Mesothelial cell of epicardium (in vitro differentiated cells): ENCODE measurements at regions not wholly inside any gene's neighbourhood (a gene's known extent, or its start where the extent isn't known, plus 50 kb on each side); places are given as distances from the start of the nearest gene placed in this dataset.

Experiments used
- DNase-seq, 2 experiments: peaks; one replicate each; pipeline ENCODE4 v3.0.0; 2021; ENCODE audit warnings: low spot score in 2 of 2; ENCODE audit not compliant: unreplicated experiment in 2 of 2
- H3K27ac Mint-ChIP-seq: 2 replicates; pipeline ENCODE4 v1.8.0; 2021; ENCODE audit warnings: mixed read lengths
- H3K27me3 Mint-ChIP-seq: 2 replicates; pipeline ENCODE4 v1.8.0; 2021; ENCODE audit warnings: low read depth, mixed read lengths
- H3K36me3 Mint-ChIP-seq: 2 replicates; pipeline ENCODE4 v1.8.0; 2021; ENCODE audit warnings: mixed read lengths
- H3K4me1 Mint-ChIP-seq: 2 replicates; pipeline ENCODE4 v1.8.0; 2021; ENCODE audit warnings: mixed read lengths
- H3K4me3 Mint-ChIP-seq: 2 replicates; pipeline ENCODE4 v1.8.0; 2021; ENCODE audit warnings: mild to moderate bottlenecking, moderate library complexity, mixed read lengths
- H3K9me3 Mint-ChIP-seq: 2 replicates; pipeline ENCODE4 v1.8.0; 2021; ENCODE audit warnings: mixed read lengths
- TF ChIP-seq, protein P1 (sequence below): fragments of 200-600 bp; sonication (generic); IDR thresholded peaks from one replicate; pipeline ENCODE4 v1.5.0; 2021; ENCODE audit warnings: antibody characterized with exemption; ENCODE audit not compliant: unreplicated experiment

DNA sequence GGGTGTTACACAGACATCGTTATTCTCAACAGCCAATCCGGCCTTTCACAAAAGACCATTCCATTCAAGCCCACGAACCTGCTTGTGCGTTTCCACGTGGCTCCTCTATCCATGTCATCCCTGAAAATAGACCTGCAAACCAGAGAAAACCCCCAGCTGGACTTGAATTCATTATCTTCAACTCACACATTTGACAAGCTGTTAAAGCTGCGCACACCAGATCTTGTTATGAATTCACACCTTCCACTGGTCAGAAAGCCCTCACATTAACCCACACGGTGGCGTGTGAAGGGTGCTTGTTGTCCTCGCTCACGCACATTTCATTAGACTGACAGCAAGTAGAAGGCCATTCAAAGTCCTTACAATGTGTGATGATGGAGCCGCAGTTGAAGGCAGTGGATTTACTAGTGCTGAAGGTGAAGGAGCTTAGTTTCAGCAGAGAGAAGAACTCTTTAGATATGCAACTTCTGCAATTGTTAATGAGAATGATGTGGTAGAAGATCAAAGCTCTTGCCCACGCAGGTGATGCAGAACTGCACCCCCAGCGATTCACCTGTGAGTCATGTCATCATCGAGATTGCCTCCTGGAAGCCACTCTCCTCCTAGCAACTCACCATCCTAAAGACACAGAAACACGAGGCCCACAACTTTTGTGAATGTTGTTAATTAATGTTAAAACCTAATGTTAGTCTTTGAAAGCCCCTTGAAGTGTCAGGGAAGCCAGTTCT is 224.8 kb upstream of the SOX11 start:
- Mint-ChIP-seq H3K4me3 (no peak overlapping the region), H3K9me3 (no peaks in the 10 kb centered on the region), H3K27me3 (peaks cover 53% of the 10 kb centered on the region), H3K36me3 (no peaks in the 10 kb centered on the region), H3K4me1 (peaks cover 28% of the 10 kb centered on the region), H3K27ac (no peak overlapping the region)
- TF ChIP-seq, protein P1, sequence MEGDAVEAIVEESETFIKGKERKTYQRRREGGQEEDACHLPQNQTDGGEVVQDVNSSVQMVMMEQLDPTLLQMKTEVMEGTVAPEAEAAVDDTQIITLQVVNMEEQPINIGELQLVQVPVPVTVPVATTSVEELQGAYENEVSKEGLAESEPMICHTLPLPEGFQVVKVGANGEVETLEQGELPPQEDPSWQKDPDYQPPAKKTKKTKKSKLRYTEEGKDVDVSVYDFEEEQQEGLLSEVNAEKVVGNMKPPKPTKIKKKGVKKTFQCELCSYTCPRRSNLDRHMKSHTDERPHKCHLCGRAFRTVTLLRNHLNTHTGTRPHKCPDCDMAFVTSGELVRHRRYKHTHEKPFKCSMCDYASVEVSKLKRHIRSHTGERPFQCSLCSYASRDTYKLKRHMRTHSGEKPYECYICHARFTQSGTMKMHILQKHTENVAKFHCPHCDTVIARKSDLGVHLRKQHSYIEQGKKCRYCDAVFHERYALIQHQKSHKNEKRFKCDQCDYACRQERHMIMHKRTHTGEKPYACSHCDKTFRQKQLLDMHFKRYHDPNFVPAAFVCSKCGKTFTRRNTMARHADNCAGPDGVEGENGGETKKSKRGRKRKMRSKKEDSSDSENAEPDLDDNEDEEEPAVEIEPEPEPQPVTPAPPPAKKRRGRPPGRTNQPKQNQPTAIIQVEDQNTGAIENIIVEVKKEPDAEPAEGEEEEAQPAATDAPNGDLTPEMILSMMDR: no peak
- DNase-seq: no peak

DNA sequence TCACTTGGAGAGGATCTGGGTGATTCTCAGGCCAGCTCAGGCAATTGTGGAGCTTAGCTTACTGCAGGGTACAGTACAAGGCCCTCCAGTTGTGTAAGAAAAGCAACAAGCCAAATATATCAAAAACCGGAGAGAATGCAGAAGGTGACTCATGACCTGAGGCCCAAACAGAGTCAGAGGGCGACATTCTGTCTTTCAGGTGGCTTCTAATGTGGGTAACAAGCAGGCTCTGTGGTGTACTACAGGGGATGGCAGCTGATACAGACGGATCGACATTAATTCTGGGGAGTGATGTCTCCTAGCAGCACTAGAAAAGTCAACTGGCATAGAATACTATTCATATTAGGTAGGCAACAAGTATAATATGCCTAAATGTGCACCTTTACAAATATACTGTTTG is 219.5 kb upstream of the SOX11 start:
- Mint-ChIP-seq H3K4me1 (peaks cover 21% of the 10 kb centered on the region), H3K27me3 (peaks cover 43% of the 10 kb centered on the region), H3K4me3 (no peak overlapping the region), H3K27ac (no peak overlapping the region), H3K36me3 (no peaks in the 10 kb centered on the region), H3K9me3 (no peaks in the 10 kb centered on the region)
- TF ChIP-seq, protein P1: no peak
- no peak for DNase-seq

DNA sequence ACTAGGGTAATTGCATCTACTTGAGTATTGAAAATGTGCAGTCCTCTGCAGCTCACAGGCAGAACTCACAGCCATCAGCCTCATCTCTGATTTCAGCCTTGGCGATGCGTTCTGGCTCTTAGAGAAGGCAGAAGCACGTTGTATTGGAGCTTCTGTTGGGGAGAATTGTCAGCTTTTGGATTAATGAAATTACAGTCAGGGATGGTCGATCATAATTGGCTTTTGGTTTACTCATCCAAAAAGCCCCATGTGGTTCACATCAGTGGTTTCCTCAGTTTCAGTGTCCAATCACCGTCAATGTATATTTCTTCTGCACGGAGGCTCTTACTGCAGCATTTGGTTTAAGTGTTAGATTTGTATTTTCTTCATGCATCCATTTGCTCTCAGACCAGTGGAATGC is 218.5 kb upstream of the SOX11 start:
- no peaks in the 10 kb centered on the region for H3K36me3 Mint-ChIP-seq

DNA sequence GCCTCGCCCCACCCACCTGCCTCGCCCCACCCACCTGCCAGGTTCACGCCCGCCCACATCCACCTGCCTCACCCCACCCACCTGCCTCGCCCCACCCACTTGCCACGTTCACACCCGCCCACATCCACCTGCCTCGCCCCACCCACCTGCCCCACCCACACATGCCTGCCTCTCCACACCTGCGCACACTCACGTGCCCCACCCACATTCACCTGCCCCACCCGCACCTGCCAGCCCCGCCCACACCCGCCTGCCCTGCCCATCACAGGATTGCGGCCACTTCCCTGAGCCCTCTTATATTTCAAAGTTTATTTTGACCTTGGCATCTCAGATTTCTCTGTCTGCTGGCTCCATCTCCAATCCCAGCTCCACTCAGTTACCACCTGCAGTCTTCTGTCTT is 217.5 kb upstream of the SOX11 start:
- no peak for DNase-seq
- TF ChIP-seq, protein P1: no peak
- Mint-ChIP-seq H3K36me3 (no peaks in the 10 kb centered on the region), H3K27me3 (peaks cover 40% of the 10 kb centered on the region), H3K9me3 (no peaks in the 10 kb centered on the region), H3K4me1 (peaks cover 22% of the 10 kb centered on the region), H3K27ac (no peak overlapping the region), H3K4me3 (no peak overlapping the region)

More for the DNA sequence above, 218.5 kb upstream of the SOX11 start:
- peaks cover 40% of the 10 kb centered on the region for H3K27me3 Mint-ChIP-seq
- no peak overlapping the region for H3K4me3 Mint-ChIP-seq
- peaks cover 20% of the 10 kb centered on the region for H3K4me1 Mint-ChIP-seq
- no peaks in the 10 kb centered on the region for H3K9me3 Mint-ChIP-seq
- TF ChIP-seq, protein P1: no peak
- DNase-seq: no peak
- H3K27ac Mint-ChIP-seq: no peak overlapping the region

DNA sequence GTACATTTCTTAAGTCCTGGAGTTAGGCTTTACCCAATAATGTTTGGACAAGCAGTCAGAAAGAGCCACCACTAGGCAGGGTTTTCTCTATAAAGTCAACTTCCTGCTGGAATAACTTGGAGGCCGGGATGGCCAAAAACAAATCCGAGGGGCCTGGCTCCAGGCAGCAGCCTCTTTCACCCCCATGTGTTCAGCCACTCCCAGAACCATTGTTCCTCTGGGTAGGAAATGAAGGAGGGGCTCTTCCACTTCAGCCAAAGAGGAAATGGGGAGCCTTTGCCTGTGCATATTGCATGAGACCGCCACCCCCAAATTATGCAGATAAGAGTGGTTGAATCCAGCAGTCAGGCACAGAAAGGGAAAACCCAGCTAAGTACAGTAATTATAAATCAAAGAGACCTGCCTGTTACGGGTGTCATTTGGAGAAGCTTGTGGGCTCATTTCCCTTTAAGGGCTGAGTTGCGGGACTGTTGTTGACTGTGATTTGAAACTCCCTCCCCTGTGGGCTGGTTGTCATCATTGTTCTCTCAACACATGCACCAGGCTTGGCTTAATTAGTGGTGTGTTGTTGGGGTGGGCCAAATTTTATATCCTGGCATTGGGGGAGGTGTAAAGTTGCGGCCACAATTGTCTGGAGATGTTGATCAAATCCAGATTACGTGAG is 212.8 kb upstream of the SOX11 start:
- no peaks in the 10 kb centered on the region for H3K36me3 Mint-ChIP-seq
- H3K4me3 Mint-ChIP-seq: no peak overlapping the region
- H3K9me3 Mint-ChIP-seq: no peaks in the 10 kb centered on the region
- peaks cover 34% of the 10 kb centered on the region for H3K4me1 Mint-ChIP-seq
- H3K27ac Mint-ChIP-seq: no peak overlapping the region
- peaks cover 19% of the 10 kb centered on the region for H3K27me3 Mint-ChIP-seq
- TF ChIP-seq, protein P1: no peak
- no peak for DNase-seq
